Activated CD8-positive, alpha-beta T cell treated with anti-CD3 and anti-CD28 coated beads, Interleukin-2, amount 10 ng/mL, durations not matched to agents 7 days and 5 days (primary cell): ENCODE measurements at regions not wholly inside any gene's neighbourhood (a gene's known extent, or its start where the extent isn't known, plus 50 kb on each side); places are given as distances from the start of the nearest gene placed in this dataset.

Experiments
- ATAC-seq: fragments of 150-1000 bp; cut with Tn5 transposase; one replicate; pipeline ENCODE4 v1.10.0; 2021; ENCODE audit warnings: moderate library complexity
- CTCF ChIA-PET: fragments of 350-600 bp; sonication (Branson Sonifier 250); formaldehyde crosslinking; loops from one replicate; lab custom pipeline; 2021; ENCODE audit warnings: antibody characterized with exemption; lab: Charles Lee
- POLR2A ChIA-PET: fragments of 350-600 bp; sonication (Branson Sonifier 250); formaldehyde crosslinking; loops from one replicate; lab custom pipeline; 2021; ENCODE audit warnings: antibody characterized with exemption; lab: Charles Lee
- DNase-seq: peaks from one replicate; pipeline ENCODE4 v3.0.0-alpha.2; 2020
- H3K27ac Mint-ChIP-seq: one replicate; pipeline ENCODE4 v1.8.0; 2021; ENCODE audit warnings: mild to moderate bottlenecking, mixed read lengths
- H3K27me3 Mint-ChIP-seq: one replicate; pipeline ENCODE4 v1.8.0; 2021; ENCODE audit warnings: low read depth, mixed read lengths
- H3K36me3 Mint-ChIP-seq: one replicate; pipeline ENCODE4 v1.8.0; 2021; ENCODE audit warnings: low read depth, mixed read lengths
- H3K4me1 Mint-ChIP-seq: one replicate; pipeline ENCODE4 v1.8.0; 2021; ENCODE audit warnings: low read depth, mixed read lengths
- H3K4me3 Mint-ChIP-seq: one replicate; pipeline ENCODE4 v1.8.0; 2021; ENCODE audit warnings: mild to moderate bottlenecking, mixed read lengths
- H3K9me3 Mint-ChIP-seq: one replicate; pipeline ENCODE4 v1.8.0; 2022; ENCODE audit warnings: mixed read lengths; ENCODE audit not compliant: insufficient read depth

- peaks cover 3% of the 10 kb centered on the region for H3K9me3 Mint-ChIP-seq
- ChIA-PET CTCF (no interaction called here), POLR2A (no interaction called here)
- no peak overlapping the region for H3K4me3 Mint-ChIP-seq
- ATAC-seq (no peak), DNase-seq (no peak)
- H3K36me3 Mint-ChIP-seq, result no peaks in the 10 kb centered on the region
- no peak overlapping the region for H3K27ac Mint-ChIP-seq
- H3K27me3 Mint-ChIP-seq, result no peaks in the 10 kb centered on the region
- H3K4me1 Mint-ChIP-seq, result no peaks in the 10 kb centered on the region
Observed at GRCh38 chr4:46684041-46684440, 225.0 kb downstream of the COX7B2 start.

DNA sequence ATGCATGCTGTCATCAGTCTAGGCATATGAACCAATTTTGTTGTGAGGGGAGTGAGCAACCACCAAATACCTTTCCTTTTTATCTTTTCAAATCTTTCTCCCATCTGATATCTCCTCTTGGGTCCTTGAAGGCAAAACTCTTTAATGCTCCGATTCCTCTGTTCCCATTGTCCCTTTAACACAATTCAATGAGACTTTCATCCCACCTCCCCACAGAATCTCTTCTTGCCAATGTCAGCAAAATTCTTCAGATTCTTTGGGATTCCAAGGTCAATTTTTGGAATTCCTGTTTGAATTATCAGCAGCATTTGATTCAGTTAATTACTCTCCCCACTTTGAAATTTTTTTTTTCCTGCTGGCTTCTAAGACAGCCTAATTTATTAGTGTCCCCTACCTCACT is 232.7 kb downstream of the COX7B2 start:
- Mint-ChIP-seq H3K27ac (no peak overlapping the region), H3K27me3 (no peaks in the 10 kb centered on the region), H3K4me1 (no peaks in the 10 kb centered on the region), H3K4me3 (no peak overlapping the region), H3K9me3 (peaks cover 9% of the 10 kb centered on the region), H3K36me3 (no peaks in the 10 kb centered on the region)
- ATAC-seq (no peak), DNase-seq (no peak)
- ChIA-PET CTCF (no interaction called here), POLR2A (no interaction called here)

GRCh38 chr4:46674326-46674725 is 234.7 kb downstream of the COX7B2 start:
- no peak for DNase-seq
- Mint-ChIP-seq H3K4me3 (no peak overlapping the region), H3K36me3 (no peaks in the 10 kb centered on the region), H3K27ac (no peak overlapping the region), H3K4me1 (no peaks in the 10 kb centered on the region), H3K27me3 (no peaks in the 10 kb centered on the region), H3K9me3 (peaks cover 9% of the 10 kb centered on the region)
- POLR2A ChIA-PET, result no interaction called here
- CTCF ChIA-PET, result no interaction called here
- no peak for ATAC-seq

DNA sequence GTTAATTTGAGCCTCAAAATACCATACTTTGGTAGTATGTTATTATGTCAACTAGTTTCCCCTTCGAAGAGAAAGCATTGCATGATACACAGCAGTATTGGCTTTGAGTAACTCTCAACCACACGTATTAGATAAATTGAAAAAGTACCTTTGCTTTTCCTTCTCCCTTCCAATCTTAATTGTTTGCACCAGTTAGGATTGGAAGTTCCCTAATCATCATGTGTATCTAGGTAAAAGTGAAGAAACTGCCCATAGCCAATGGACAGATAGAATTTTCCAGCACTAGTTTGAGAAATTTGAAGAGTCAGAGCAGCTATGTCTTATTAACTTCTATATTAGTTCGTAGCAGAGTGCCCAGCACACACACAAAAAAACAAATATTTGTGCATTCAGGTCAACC is 241.3 kb downstream of the COX7B2 start:
- DNase-seq, result no peak
- no peak overlapping the region for H3K4me3 Mint-ChIP-seq
- no peaks in the 10 kb centered on the region for H3K27me3 Mint-ChIP-seq
- ATAC-seq, result no peak
- no peaks in the 10 kb centered on the region for H3K4me1 Mint-ChIP-seq
- H3K36me3 Mint-ChIP-seq, result no peaks in the 10 kb centered on the region
- no peak overlapping the region for H3K27ac Mint-ChIP-seq
- ChIA-PET CTCF (no interaction called here), POLR2A (no interaction called here)
- no peaks in the 10 kb centered on the region for H3K9me3 Mint-ChIP-seq

GRCh38 chr4:46656071-46656470 is 253.0 kb downstream of the COX7B2 start:
- POLR2A ChIA-PET, result no interaction called here
- H3K27ac Mint-ChIP-seq, result no peak overlapping the region
- H3K4me3 Mint-ChIP-seq, result no peak overlapping the region
- H3K27me3 Mint-ChIP-seq, result no peaks in the 10 kb centered on the region
- no peaks in the 10 kb centered on the region for H3K36me3 Mint-ChIP-seq
- DNase-seq (no peak), ATAC-seq (no peak)
- CTCF ChIA-PET, result no interaction called here
- no peaks in the 10 kb centered on the region for H3K4me1 Mint-ChIP-seq
- H3K9me3 Mint-ChIP-seq, result no peaks in the 10 kb centered on the region

DNA sequence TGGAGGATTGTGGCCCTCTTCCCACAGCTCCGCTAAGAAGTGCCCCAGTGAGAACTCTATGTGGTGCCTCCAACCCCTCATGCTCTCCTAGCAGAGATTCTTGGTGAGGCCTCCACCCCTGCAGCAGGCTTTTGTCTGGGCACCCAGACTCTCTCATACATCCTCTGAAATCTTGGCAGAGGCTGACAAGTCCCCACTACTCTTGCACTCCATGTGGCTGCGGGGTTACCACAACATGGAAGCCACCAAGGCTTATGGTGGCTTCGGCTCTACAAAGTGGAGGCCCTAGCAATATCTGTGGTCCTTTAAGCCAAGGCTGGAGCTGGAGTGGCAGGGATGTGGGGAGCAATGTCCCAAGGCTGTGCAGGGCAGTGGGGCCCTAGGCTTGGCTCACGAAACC is 255.2 kb downstream of the COX7B2 start:
- no peak overlapping the region for H3K4me3 Mint-ChIP-seq

DNA sequence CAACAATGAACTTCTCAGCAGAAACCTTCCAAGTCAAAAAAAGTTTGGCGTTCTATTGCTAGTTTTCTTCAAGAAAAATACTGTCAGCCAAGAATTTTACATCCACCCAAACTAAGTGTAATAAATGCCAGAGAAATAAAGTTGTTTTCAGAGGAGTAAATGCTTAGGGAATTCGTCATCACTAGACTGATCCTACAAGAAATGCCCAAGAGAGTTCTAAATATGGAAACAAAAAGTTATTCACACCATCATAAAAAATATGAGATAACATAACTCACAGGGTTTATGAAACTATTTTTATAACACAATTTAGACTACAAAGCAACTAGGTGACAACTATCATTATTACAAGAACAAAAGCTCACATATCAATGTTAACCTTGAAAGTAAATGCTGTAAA is 259.5 kb upstream of the GABRA2 start:
- no peaks in the 10 kb centered on the region for H3K9me3 Mint-ChIP-seq
- H3K27ac Mint-ChIP-seq, result no peak overlapping the region
- DNase-seq (no peak), ATAC-seq (no peak)
- no peaks in the 10 kb centered on the region for H3K27me3 Mint-ChIP-seq
- no peaks in the 10 kb centered on the region for H3K4me1 Mint-ChIP-seq
- ChIA-PET POLR2A (no interaction called here), CTCF (interaction anchor here (1.0 kb wide), 1 partner anchor 12 kb away, joined by 3 read pairs; no protein-coding TSS in a partner anchor)
- H3K36me3 Mint-ChIP-seq, result no peaks in the 10 kb centered on the region
- H3K4me3 Mint-ChIP-seq, result no peak overlapping the region

More for the DNA sequence above, 255.2 kb downstream of the COX7B2 start:
- ChIA-PET CTCF (no interaction called here), POLR2A (no interaction called here)
- H3K36me3 Mint-ChIP-seq, result no peaks in the 10 kb centered on the region
- ATAC-seq (no peak), DNase-seq (no peak)
- H3K27me3 Mint-ChIP-seq, result no peaks in the 10 kb centered on the region
- H3K4me1 Mint-ChIP-seq, result no peaks in the 10 kb centered on the region
- H3K27ac Mint-ChIP-seq, result no peak overlapping the region
- no peaks in the 10 kb centered on the region for H3K9me3 Mint-ChIP-seq

DNA sequence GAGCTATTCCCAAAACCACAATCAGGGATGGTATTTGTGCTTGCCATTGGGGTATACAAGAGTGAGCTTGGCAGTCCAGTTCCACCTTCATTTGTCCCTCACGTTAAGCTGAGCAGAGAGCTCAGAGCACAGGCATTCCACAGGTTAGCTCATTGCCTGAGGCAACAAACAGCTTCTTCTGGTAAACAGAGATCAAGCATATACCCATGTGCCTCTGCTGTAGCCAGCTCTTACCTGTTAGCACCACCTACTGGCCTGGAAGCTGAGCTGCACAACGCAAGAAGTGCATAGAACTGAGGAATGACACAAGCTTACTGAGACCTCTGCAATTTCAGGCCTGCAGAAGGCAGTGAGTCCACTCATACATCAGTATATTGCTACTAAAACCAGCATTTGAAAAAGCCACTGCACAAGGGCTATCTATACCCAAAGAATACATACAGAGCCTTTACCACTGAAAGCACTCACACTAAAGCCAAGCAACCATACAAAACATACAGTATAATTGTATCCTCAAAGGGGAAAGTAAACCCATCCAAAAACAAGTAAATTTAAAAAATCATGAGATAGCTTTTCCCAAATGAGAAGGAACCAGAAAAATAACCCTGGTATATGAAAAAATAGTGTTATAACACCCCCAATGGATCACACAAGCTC is 258.3 kb upstream of the GABRA2 start:
- no peak for ATAC-seq
- Mint-ChIP-seq H3K36me3 (no peaks in the 10 kb centered on the region), H3K27me3 (no peaks in the 10 kb centered on the region), H3K27ac (no peak overlapping the region), H3K4me1 (no peaks in the 10 kb centered on the region), H3K9me3 (no peaks in the 10 kb centered on the region), H3K4me3 (no peak overlapping the region)
- ChIA-PET POLR2A (no interaction called here), CTCF (interaction anchor here (0.6 to 1.0 kb wide), 3 partner anchors 11 to 319 kb away, joined by 3 read pairs; no protein-coding TSS in a partner anchor)
- no peak for DNase-seq

DNA sequence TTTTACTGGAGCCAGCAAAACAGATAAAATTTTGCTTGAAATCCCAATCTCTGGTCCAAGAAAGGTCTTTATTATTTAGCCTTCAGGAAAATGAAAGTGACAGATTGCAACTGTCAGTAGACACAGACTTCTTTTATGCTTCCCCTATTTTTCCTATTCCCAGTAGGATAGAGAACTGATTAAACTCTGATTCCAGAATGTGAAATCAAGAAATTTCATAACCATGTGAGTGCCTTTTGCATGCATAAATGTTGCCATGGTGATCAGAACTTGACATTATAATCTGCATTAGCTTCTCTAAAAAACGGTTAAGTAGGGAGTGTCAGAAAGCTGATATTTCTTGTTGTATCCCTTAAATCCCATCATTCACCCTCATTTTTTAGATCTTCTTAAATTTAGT is 255.2 kb upstream of the GABRA2 start:
- no peaks in the 10 kb centered on the region for H3K4me1 Mint-ChIP-seq
- ATAC-seq, result no peak
- no peaks in the 10 kb centered on the region for H3K9me3 Mint-ChIP-seq

More for the DNA sequence above, 255.2 kb upstream of the GABRA2 start:
- H3K27me3 Mint-ChIP-seq, result no peaks in the 10 kb centered on the region
- no peak for DNase-seq
- H3K4me3 Mint-ChIP-seq, result no peak overlapping the region
- CTCF ChIA-PET, result no interaction called here
- no peak overlapping the region for H3K27ac Mint-ChIP-seq
- no peaks in the 10 kb centered on the region for H3K36me3 Mint-ChIP-seq
- POLR2A ChIA-PET, result no interaction called here
